ENCODE measurements at regions not wholly inside any gene's neighbourhood (a gene's known extent, or its start where the extent isn't known, plus 50 kb on each side); places are given as distances from the start of the nearest gene placed in this dataset.
"Not testable (repeated sequence)": the region's sequence is repeated elsewhere in the genome, so short reads cannot be mapped to it uniquely, and the experiment has no call there.

- no peak for DNase-seq (ENCODE audit: low spot score in 2 of 2, unreplicated experiment in 2 of 2)
- peak overlapping the region; percentile 22 for H3K27ac Mint-ChIP-seq
- peaks cover 4% of the 10 kb centered on the region for H3K27me3 Mint-ChIP-seq (ENCODE audit: low read depth)
- no peak for TF ChIP-seq CTCF (IDR thresholded peaks at IDR 0.05; ENCODE audit: unreplicated experiment)
- H3K4me1 Mint-ChIP-seq, result peaks cover 21% of the 10 kb centered on the region
- H3K4me3 Mint-ChIP-seq, result no peak overlapping the region
- peaks cover 3% of the 10 kb centered on the region for H3K9me3 Mint-ChIP-seq
- H3K36me3 Mint-ChIP-seq, result no peaks in the 10 kb centered on the region
Measured at GRCh38 chr21:18743531-18743930, 339.9 kb upstream of the TMPRSS15 start.

- Mint-ChIP-seq H3K27ac (peak overlapping the region; percentile 16), H3K4me1 (peaks cover 21% of the 10 kb centered on the region), H3K36me3 (no peaks in the 10 kb centered on the region), H3K27me3 (ENCODE audit: low read depth) (peaks cover 3% of the 10 kb centered on the region), H3K9me3 (peaks cover 3% of the 10 kb centered on the region), H3K4me3 (no peak overlapping the region)
- no peak for DNase-seq (ENCODE audit: low spot score in 2 of 2, unreplicated experiment in 2 of 2)
- no peak for TF ChIP-seq CTCF (IDR thresholded peaks at IDR 0.05; ENCODE audit: unreplicated experiment)
Measured at GRCh38 chr21:18744840-18745239, 341.3 kb upstream of the TMPRSS15 start.

- not testable (repeated sequence) for H3K27me3 Mint-ChIP-seq (ENCODE audit: low read depth); H3K27ac Mint-ChIP-seq; H3K4me3 Mint-ChIP-seq; H3K36me3 Mint-ChIP-seq; DNase-seq (ENCODE audit: low spot score in 2 of 2, unreplicated experiment in 2 of 2); H3K4me1 Mint-ChIP-seq; H3K9me3 Mint-ChIP-seq
Measured at GRCh38 chr21:18752894-18753293, 349.3 kb upstream of the TMPRSS15 start.

- H3K9me3 Mint-ChIP-seq; H3K4me3 Mint-ChIP-seq; DNase-seq (ENCODE audit: low spot score in 2 of 2, unreplicated experiment in 2 of 2): not testable (repeated sequence)
Measured at GRCh38 chr21:18756272-18756671, 352.7 kb upstream of the TMPRSS15 start.

GRCh38 chr21:18759267-18759666 is 355.7 kb upstream of the TMPRSS15 start:
- no peak overlapping the region for H3K4me3 Mint-ChIP-seq
- no peak for DNase-seq (ENCODE audit: low spot score in 2 of 2, unreplicated experiment in 2 of 2)
- H3K4me1 Mint-ChIP-seq, result no peaks in the 10 kb centered on the region
- no peaks in the 10 kb centered on the region for H3K9me3 Mint-ChIP-seq
- TF ChIP-seq CTCF (IDR thresholded peaks at IDR 0.05; ENCODE audit: unreplicated experiment), result no peak
- H3K27me3 Mint-ChIP-seq (ENCODE audit: low read depth), result no peaks in the 10 kb centered on the region
- no peaks in the 10 kb centered on the region for H3K36me3 Mint-ChIP-seq
- no peak overlapping the region for H3K27ac Mint-ChIP-seq

More at GRCh38 chr21:18756272-18756671, 352.7 kb upstream of the TMPRSS15 start:
- not testable (repeated sequence) for H3K27me3 Mint-ChIP-seq (ENCODE audit: low read depth); H3K27ac Mint-ChIP-seq; H3K36me3 Mint-ChIP-seq; H3K4me1 Mint-ChIP-seq

GRCh38 chr21:18759751-18760161 is 356.2 kb upstream of the TMPRSS15 start:
- Mint-ChIP-seq H3K27ac (no peak overlapping the region), H3K4me3 (no peak overlapping the region), H3K4me1 (no peaks in the 10 kb centered on the region), H3K27me3 (ENCODE audit: low read depth) (no peaks in the 10 kb centered on the region), H3K9me3 (no peaks in the 10 kb centered on the region), H3K36me3 (no peaks in the 10 kb centered on the region)
- TF ChIP-seq CTCF (IDR thresholded peaks at IDR 0.05; ENCODE audit: unreplicated experiment), result no peak
- DNase-seq (ENCODE audit: low spot score in 2 of 2, unreplicated experiment in 2 of 2), result no peak

- Mint-ChIP-seq H3K4me3 (no peak overlapping the region), H3K27me3 (ENCODE audit: low read depth) (no peaks in the 10 kb centered on the region)
Measured at GRCh38 chr21:18760247-18760646, 356.7 kb upstream of the TMPRSS15 start.

More at GRCh38 chr21:18760247-18760646, 356.7 kb upstream of the TMPRSS15 start:
- no peak for DNase-seq (ENCODE audit: low spot score in 2 of 2, unreplicated experiment in 2 of 2)
- Mint-ChIP-seq H3K9me3 (no peaks in the 10 kb centered on the region), H3K36me3 (no peaks in the 10 kb centered on the region), H3K4me1 (no peaks in the 10 kb centered on the region), H3K27ac (no peak overlapping the region)
- no peak for TF ChIP-seq CTCF (IDR thresholded peaks at IDR 0.05; ENCODE audit: unreplicated experiment)

All from mesothelial cell of epicardium (in vitro differentiated cells).